A673 (cell line): ENCODE measurements at regions not wholly inside any gene's neighbourhood (a gene's known extent, or its start where the extent isn't known, plus 50 kb on each side); places are given as distances from the start of the nearest gene placed in this dataset.
"Not testable (repeated sequence)": the region's sequence is repeated elsewhere in the genome, so short reads cannot be mapped to it uniquely, and the experiment has no call there.

Experiments used
- BruUV-seq: library from RNA; stranded (reverse); fragments of 400-500 nt; replicated peaks from 2 replicates; lab custom pipeline; 2021; lab: Mats Ljungman, UMichigan
- CTCF ChIA-PET: fragments of 300-600 bp; sonication (Branson Sonifier 250); formaldehyde crosslinking; loops from one replicate; lab custom pipeline; 2022; ENCODE audit warnings: antibody characterized with exemption; lab: Charles Lee
- POLR2A ChIA-PET: fragments of 300-600 bp; sonication (Branson Sonifier 250); formaldehyde crosslinking; loops from one replicate; lab custom pipeline; 2022; ENCODE audit warnings: antibody characterized with exemption; ENCODE audit not compliant: low non-redundant PET; lab: Charles Lee
- DNase-seq: peaks from one replicate; pipeline ENCODE4 v3.0.0-alpha.2; 2015; ENCODE audit warnings: low spot score
- H3K27ac ChIP-seq: fragments of 200-600 bp; sonication (generic); 2 replicates; pipeline ENCODE4 v1.5.1; 2016; ENCODE audit warnings: mixed run types, low read depth, mild to moderate bottlenecking, mixed read lengths, antibody characterized with exemption, low read length; ENCODE audit not compliant: poor library complexity, severe bottlenecking
- H3K27me3 ChIP-seq: fragments of 200-600 bp; sonication (generic); replicated peaks from 2 replicates; pipeline ENCODE4 v1.6.1; 2017; ENCODE audit warnings: mixed run types, low read depth, mild to moderate bottlenecking, mixed read lengths, antibody characterized with exemption, low read length; ENCODE audit not compliant: insufficient read depth, poor library complexity
- H3K36me3 ChIP-seq: fragments of 200-600 bp; sonication (generic); 2 replicates; pipeline ENCODE4 v1.6.1; 2016; ENCODE audit warnings: mixed run types, mild to moderate bottlenecking, mixed read lengths, antibody characterized with exemption, low read length; ENCODE audit not compliant: insufficient read depth, poor library complexity, severe bottlenecking
- H3K4me1 ChIP-seq: fragments of 200-600 bp; sonication (generic); 2 replicates; pipeline ENCODE4 v1.6.1; 2017; ENCODE audit warnings: mixed run types, mild to moderate bottlenecking, mixed read lengths, antibody characterized with exemption, low read length; ENCODE audit not compliant: insufficient read depth, poor library complexity, severe bottlenecking
- H3K4me3 ChIP-seq: fragments of 200-600 bp; sonication (generic); 2 replicates; pipeline ENCODE4 v1.5.1; 2016; ENCODE audit warnings: low read depth, mixed run types, mild to moderate bottlenecking, mixed read lengths, low read length; ENCODE audit not compliant: poor library complexity, severe bottlenecking
- H3K9me3 ChIP-seq: fragments of 200-600 bp; sonication (generic); 2 replicates; pipeline ENCODE4 v1.6.1; 2016; ENCODE audit warnings: mixed run types, low read depth, mild to moderate bottlenecking, mixed read lengths, antibody characterized with exemption, low read length; ENCODE audit not compliant: poor library complexity, severe bottlenecking
- CTCF ChIP-seq: fragments of 300-800, 200-600 bp; sonication (generic); conservative IDR thresholded peaks from 2 replicates; pipeline ENCODE4 v1.5.1; 2017; ENCODE audit warnings: low read depth, mild to moderate bottlenecking, antibody characterized with exemption, low read length, moderate library complexity, mixed read lengths
- EZH2 ChIP-seq: fragments of 200-600 bp; sonication (generic); IDR thresholded peaks from 2 replicates; pipeline ENCODE4 v1.6.1; 2017; ENCODE audit warnings: borderline replicate concordance, low read depth, mild to moderate bottlenecking, mixed read lengths, antibody characterized with exemption, low read length; ENCODE audit not compliant: poor library complexity, severe bottlenecking
- intact Hi-C: fragments of 100-400 bp; cut with micrococcal nuclease; formaldehyde crosslinking; loops from one replicate; pipeline ENCODE4 v1.10.0; 2022; ENCODE audit not compliant: unreplicated experiment

DNA sequence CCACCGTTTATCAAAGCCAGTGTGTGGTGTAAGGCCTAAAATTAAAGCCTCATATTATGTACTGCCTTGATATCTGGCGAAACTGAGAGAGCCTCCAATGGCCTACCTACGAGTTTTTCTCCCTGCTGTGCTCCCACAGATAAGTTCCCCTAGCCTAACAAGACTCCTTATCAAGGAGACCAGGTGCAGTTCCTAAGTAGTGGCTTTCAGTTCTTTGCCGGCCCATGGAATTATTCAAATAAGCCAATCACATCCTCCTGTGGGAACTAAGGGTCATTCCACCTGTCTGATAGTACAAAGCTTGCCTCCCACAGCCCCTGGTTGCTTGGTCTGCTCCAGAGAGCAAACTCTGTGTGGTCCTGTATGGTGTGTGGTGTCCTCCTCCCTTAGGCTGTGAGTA lies 99.8 kb upstream of the TEX13C start:
- no peaks in the 10 kb centered on the region for H3K27me3 ChIP-seq
- no peaks in the 10 kb centered on the region for H3K36me3 ChIP-seq
- intact Hi-C loops: no loop called here
- ChIA-PET CTCF (no interaction called here), POLR2A (no interaction called here)
- no peak overlapping the region for H3K4me3 ChIP-seq
- no peaks in the 10 kb centered on the region for H3K4me1 ChIP-seq
- TF ChIP-seq CTCF: no peak
- no peak for TF ChIP-seq EZH2
- H3K27ac ChIP-seq: no peak overlapping the region
- no TSS peak for BruUV-seq
- DNase-seq: no peak
- no peaks in the 10 kb centered on the region for H3K9me3 ChIP-seq

DNA sequence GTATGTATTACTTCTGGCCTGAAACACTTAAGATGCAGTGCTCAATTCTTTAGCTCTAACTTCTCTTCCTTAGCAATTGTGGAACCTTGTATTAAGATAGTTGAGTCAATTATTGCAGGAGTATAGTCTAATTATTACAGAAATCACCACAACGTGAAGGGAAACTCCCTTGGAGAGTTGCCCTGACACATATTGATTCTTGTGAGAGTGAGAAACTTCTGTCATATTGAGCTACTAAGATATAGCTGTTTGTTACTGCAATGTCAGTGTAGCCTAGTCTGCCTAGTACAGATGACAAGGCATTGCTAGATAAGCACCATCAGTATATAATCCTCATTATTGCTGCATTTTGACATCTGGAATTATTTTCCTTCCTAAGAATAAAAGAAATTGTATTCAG lies 82.7 kb upstream of the TEX13C start:
- Histone ChIP-seq H3K36me3 (no peaks in the 10 kb centered on the region), H3K27me3 (no peaks in the 10 kb centered on the region), H3K27ac (no peak overlapping the region), H3K9me3 (no peaks in the 10 kb centered on the region), H3K4me1 (no peaks in the 10 kb centered on the region), H3K4me3 (no peak overlapping the region)
- no TSS peak for BruUV-seq
- no peak for DNase-seq
- ChIA-PET POLR2A (no interaction called here), CTCF (no interaction called here)
- intact Hi-C loops: no loop called here
- TF ChIP-seq CTCF: no peak
- TF ChIP-seq EZH2: no peak

DNA sequence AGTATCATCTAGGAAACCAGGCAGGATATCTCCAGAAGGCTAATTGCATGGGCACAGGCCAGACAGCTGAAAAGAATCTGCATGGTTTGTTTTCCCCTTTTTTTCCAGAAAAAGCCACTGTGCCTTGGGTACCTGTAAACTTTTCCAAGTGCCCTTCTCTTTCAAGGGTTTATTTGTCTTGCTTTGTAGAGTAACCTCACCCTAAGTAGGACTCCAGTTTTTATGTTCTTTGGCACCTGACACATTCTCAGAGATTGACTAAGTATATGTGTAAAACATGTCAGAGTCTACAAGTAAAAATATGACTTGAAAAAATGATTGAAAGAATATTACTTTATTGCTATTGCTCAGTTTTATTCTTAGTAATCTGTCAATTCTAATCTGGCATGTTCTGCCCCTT lies 70.7 kb upstream of the TEX13C start:
- H3K36me3 ChIP-seq: no peaks in the 10 kb centered on the region
- H3K27me3 ChIP-seq: no peaks in the 10 kb centered on the region
- no peak overlapping the region for H3K27ac ChIP-seq
- no peak overlapping the region for H3K4me3 ChIP-seq
- POLR2A ChIA-PET: no interaction called here
- H3K4me1 ChIP-seq: no peaks in the 10 kb centered on the region
- CTCF ChIA-PET: no interaction called here
- DNase-seq: no peak
- H3K9me3 ChIP-seq: no peaks in the 10 kb centered on the region
- BruUV-seq: no TSS peak
- intact Hi-C loops: no loop called here
- no peak for TF ChIP-seq CTCF
- no peak for TF ChIP-seq EZH2

GRCh38 chrX:125255759-125256158 lies 63.9 kb upstream of the TEX13C start:
- POLR2A ChIA-PET, DNase-seq: not testable (repeated sequence)

More at GRCh38 chrX:125255759-125256158, 63.9 kb upstream of the TEX13C start:
- H3K27ac ChIP-seq, H3K9me3 ChIP-seq, intact Hi-C loops, H3K4me3 ChIP-seq, H3K27me3 ChIP-seq, BruUV-seq, CTCF ChIA-PET, H3K36me3 ChIP-seq, H3K4me1 ChIP-seq: not testable (repeated sequence)
